ENCODE measurements at regions not wholly inside any gene's neighbourhood (a gene's known extent, or its start where the extent isn't known, plus 50 kb on each side); places are given as distances from the start of the nearest gene placed in this dataset.
"Not testable (repeated sequence)": the region's sequence is repeated elsewhere in the genome, so short reads cannot be mapped to it uniquely, and the experiment has no call there.

DNA sequence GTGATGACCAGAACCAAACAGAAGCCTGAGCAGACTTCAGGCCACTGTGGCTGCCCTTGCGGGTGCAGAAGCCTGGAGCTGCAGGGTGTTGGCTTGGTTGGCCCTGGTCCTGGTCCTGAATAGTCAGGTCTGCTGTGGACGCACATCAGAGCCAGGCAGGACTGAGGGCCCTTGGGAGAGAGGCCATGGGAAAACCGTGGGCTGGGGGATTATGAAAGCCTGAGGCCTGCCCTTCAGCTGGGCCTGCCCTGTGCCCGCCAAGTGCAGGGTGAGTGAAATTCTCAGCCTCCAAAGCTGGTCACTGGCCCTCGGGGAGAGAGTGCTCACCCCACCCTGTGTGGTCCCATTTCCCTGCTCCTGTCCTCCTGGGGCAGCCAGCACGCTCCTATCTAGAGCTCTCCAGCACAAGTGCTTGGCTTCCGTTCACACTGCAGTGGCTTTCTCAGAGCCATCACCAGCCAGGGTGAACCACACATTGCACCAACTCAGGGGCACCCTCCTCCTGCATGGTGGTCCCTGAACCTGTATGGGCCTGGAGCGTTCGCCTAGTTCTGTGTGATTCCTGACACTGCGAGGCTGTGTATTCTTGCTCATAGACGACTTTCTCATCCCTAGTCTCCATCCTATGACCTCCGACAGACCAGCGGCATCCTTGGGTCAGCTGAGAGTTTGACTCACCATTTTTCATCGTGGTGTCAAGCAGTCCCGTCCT lies 146.1 kb downstream of the TTLL2 start:
- DNase-seq (ENCODE audit: low read depth): no peak

DNA sequence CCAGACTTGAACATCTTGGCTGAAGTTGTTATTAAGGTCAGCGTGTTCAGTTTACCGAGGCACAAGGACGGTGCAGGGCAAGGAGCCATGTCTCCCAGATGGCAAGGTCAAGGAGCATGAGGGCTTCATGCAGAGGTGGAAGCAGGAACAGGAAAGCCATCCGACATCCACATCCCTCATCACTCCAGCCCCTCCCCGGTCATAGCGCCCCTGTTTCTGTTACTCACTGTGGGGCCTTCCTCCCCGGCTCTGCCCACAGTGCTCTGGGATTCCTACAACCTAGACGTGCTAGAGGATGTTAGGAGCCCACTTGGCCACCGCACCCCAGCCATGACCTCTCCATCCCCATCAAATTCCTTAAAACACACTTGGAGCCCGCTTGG lies 146.7 kb downstream of the TTLL2 start:
- no peak for DNase-seq (ENCODE audit: low read depth)

- no peak for DNase-seq (ENCODE audit: low read depth)
These were observed 147.3 kb downstream of the TTLL2 start for GRCh38 chr6:167472148-167472547.

- no peak for DNase-seq (ENCODE audit: low read depth)
These were observed 148.0 kb downstream of the TTLL2 start for GRCh38 chr6:167472880-167473279.

GRCh38 chr6:167474171-167474570 lies 149.3 kb downstream of the TTLL2 start:
- no peak for DNase-seq (ENCODE audit: low read depth)

GRCh38 chr6:167474725-167475124 lies 149.8 kb downstream of the TTLL2 start:
- no peak for DNase-seq (ENCODE audit: low read depth)

DNA sequence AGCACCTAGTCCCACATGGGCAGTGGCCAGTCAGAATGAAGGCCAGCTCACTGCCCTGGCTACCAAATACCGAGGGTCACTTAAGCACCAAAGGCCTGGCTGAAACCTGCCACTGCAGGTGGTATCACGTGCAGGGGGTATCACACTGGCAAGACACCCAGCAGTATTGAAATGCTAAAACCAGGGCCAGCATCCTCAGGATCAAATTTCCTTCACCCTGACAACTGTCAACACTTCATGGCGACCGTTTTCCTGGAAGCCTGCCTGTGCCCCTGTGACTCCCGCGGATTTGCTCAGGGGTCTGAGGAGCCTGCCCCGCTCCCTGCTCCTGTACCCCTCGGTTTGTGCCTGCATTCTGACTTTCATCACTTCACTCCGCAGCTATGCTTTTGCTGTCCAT lies 151.1 kb downstream of the TTLL2 start:
- DNase-seq (ENCODE audit: low read depth): no peak

- DNase-seq (ENCODE audit: low read depth): no peak
These were observed 152.1 kb downstream of the TTLL2 start for GRCh38 chr6:167476844-167477595.

DNA sequence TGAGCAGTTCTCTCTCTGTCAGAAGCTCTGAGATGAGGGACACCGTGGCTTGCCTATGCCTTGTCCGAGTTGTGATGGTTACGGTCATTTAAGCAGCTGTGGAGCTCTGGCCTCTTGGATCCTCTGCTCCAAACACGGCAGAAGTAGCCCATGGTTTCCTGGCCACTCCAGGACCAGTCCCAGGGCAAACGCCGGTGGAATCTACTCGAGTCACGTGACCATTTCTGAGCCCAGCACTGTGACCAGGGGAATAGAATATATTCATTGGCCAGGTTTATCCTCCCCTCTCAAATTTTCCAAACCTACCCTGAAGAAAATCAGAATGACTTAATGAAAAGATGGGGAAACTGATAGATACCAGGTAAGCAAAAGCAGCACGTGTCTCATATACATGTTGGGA lies 152.8 kb downstream of the TTLL2 start:
- DNase-seq (ENCODE audit: low read depth): no peak

DNA sequence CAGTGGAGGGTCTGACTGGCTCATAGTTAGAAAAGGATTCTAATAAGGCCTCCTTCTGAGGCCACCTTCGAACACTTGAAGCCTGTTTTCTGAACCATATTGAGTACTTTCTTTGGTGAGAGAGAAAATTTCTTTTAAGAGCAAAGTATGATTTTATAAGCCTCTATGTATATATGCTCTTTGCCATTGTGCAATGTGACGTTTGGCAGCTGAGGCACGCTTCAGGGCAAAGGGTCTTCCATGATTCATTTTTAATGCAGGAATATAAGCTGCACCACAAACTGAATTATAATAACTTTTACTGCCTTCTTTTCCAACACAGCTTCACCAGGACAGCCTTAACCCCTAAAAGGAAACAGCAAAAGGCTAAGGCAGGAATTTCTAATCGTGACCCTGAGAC lies 154.4 kb downstream of the TTLL2 start:
- DNase-seq (ENCODE audit: low read depth): no peak

- no peak for DNase-seq (ENCODE audit: low read depth)
These were observed 155.2 kb downstream of the TTLL2 start for GRCh38 chr6:167479901-167480648.

DNA sequence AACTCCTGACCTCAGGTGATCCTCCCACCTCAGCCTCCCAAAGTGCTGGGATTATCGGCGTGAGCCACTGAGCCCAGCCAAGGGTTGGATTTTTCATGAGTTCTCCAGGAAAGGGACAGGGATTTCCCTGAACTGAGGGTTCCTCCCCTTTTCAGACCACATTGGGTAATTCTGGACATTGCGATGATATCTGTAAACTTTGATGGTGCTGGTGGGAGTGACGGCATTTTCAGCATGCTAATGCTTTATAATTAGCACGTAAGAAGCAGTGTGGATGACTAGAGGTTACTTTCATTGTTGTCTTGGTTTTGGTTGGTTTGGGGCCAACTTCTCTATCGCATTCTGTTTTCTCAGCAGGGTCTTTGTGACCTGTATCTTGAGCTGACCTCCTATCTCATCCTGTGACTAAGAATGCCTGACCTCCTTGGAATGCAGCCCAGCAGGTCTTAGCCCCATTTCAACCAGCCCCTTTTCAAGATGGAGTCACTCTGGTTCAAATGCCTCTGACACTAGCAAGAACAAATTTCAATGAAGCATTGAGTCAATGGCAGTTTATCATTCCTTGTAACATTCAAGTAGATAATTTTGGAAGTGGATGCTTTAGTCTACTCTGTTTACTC lies 156.5 kb downstream of the TTLL2 start:
- no peak for DNase-seq (ENCODE audit: low read depth)

GRCh38 chr6:167482801-167483200 lies 157.9 kb downstream of the TTLL2 start:
- DNase-seq (ENCODE audit: low read depth): not testable (repeated sequence)

GRCh38 chr6:167485186-167485978 lies 160.5 kb downstream of the TTLL2 start:
- DNase-seq (ENCODE audit: low read depth): no peak

DNA sequence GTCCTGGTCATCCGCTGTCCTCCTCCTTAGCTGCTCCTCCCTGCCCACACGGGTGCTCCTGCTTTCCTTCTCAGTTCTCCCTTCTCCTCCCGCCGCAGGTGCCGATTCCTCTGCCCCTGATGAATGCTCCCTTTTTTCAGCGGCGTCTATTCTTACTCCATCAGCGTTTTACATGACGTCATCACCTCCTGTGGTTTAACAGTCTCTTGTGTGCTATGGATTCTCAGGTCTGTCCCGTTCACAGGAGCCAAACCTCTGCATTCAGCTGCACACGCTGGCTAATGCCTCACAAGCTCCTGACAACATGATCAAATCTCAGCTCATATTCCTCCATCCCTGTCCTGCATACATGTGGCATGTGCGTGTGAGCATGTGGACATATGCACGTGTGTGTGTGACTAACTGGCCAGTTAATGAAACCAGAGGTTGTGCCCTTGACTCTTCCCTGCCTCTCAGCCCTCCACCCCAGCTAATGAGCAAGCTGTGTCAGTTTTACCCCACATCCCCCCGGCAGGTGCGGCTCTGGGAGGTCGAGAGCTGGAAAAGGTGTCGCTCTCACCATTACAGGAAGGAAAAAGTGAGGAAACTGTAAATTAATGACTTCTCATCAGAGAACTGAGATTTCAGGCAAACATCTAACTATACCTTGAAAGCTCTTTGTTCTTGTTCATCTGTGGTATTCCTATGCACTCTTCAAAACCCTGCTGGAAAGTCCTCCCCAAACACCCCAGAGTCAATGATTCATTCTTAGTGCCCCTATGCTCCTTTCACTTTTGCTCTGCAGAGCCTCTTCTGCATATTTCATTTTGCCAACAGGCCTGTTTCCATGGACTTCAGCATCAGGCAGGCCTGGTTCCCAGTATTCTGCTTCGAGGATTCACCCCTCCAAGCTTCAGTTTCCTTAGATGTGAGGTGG lies 163.1 kb downstream of the TTLL2 start:
- no peak for DNase-seq (ENCODE audit: low read depth)

GRCh38 chr6:167491438-167492099 lies 166.7 kb downstream of the TTLL2 start:
- DNase-seq (ENCODE audit: low read depth): no peak

GRCh38 chr6:167492100-167492449 lies 167.2 kb downstream of the TTLL2 start:
- no peak for DNase-seq (ENCODE audit: low read depth)

- no peak for DNase-seq (ENCODE audit: low read depth)
These were observed 168.4 kb downstream of the TTLL2 start for GRCh38 chr6:167493310-167493709.

GRCh38 chr6:167493976-167494697 lies 169.3 kb downstream of the TTLL2 start:
- no peak for DNase-seq (ENCODE audit: low read depth)
